ENCODE measurements at regions not wholly inside any gene's neighbourhood (a gene's known extent, or its start where the extent isn't known, plus 50 kb on each side); places are given as distances from the start of the nearest gene placed in this dataset.

DNA sequence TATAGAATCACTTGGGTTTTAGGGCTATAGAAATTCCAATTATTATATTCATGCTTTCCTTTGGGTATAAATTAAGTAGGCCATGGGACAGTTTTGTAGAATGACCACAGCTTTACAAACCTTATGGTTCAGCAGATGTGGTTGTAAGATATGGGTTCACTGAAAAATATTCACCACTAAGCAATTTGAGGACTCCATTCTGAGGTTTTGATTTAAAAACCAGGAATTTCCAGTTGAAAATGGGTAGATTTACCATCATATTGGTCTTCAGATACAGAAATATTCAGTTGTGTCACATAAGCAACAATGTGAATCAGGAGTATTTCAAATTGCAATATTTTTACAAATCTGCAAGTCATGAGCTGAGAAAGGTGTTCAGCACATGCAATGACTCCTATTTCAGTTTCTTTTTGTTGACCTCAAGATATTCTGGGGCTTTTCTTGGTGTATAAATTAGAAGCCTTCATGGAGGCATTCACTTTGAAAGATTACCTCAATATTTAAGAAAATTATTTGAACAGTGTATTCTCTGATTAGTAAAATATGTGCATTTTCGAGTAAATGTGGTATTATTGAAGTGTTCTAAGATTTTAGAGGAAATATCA is 218.4 kb upstream of the HCCS start:
- no peaks in the 10 kb centered on the region for H3K36me3 ChIP-seq (ENCODE audit: control insufficient read depth, insufficient read depth, low read length)
- TF ChIP-seq POLR2AphosphoS5 (IDR thresholded peaks at IDR 0.05; ENCODE audit: low read depth, low read length) (no peak), TCF7L2 (IDR thresholded peaks at IDR 0.05; ENCODE audit: low read depth, low read length) (no peak), SIN3A (IDR thresholded peaks at IDR 0.05; ENCODE audit: borderline replicate concordance, insufficient read depth, low read depth, low read length) (no peak)
- TF ChIP-seq, protein P1, sequence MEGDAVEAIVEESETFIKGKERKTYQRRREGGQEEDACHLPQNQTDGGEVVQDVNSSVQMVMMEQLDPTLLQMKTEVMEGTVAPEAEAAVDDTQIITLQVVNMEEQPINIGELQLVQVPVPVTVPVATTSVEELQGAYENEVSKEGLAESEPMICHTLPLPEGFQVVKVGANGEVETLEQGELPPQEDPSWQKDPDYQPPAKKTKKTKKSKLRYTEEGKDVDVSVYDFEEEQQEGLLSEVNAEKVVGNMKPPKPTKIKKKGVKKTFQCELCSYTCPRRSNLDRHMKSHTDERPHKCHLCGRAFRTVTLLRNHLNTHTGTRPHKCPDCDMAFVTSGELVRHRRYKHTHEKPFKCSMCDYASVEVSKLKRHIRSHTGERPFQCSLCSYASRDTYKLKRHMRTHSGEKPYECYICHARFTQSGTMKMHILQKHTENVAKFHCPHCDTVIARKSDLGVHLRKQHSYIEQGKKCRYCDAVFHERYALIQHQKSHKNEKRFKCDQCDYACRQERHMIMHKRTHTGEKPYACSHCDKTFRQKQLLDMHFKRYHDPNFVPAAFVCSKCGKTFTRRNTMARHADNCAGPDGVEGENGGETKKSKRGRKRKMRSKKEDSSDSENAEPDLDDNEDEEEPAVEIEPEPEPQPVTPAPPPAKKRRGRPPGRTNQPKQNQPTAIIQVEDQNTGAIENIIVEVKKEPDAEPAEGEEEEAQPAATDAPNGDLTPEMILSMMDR (IDR thresholded peaks at IDR 0.05), result no peak
- TF ChIP-seq, protein P2, sequence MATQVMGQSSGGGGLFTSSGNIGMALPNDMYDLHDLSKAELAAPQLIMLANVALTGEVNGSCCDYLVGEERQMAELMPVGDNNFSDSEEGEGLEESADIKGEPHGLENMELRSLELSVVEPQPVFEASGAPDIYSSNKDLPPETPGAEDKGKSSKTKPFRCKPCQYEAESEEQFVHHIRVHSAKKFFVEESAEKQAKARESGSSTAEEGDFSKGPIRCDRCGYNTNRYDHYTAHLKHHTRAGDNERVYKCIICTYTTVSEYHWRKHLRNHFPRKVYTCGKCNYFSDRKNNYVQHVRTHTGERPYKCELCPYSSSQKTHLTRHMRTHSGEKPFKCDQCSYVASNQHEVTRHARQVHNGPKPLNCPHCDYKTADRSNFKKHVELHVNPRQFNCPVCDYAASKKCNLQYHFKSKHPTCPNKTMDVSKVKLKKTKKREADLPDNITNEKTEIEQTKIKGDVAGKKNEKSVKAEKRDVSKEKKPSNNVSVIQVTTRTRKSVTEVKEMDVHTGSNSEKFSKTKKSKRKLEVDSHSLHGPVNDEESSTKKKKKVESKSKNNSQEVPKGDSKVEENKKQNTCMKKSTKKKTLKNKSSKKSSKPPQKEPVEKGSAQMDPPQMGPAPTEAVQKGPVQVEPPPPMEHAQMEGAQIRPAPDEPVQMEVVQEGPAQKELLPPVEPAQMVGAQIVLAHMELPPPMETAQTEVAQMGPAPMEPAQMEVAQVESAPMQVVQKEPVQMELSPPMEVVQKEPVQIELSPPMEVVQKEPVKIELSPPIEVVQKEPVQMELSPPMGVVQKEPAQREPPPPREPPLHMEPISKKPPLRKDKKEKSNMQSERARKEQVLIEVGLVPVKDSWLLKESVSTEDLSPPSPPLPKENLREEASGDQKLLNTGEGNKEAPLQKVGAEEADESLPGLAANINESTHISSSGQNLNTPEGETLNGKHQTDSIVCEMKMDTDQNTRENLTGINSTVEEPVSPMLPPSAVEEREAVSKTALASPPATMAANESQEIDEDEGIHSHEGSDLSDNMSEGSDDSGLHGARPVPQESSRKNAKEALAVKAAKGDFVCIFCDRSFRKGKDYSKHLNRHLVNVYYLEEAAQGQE (IDR thresholded peaks at IDR 0.05; ENCODE audit: insufficient read depth in 1 of 2, low read depth in 2 of 2, low read length in 1 of 2), result no peak
- ATAC-seq (no peak), DNase-seq (ENCODE audit: low read depth, low spot score) (no peak)
- CTCF ChIA-PET, result no interaction called here
- H3K9me3 ChIP-seq (ENCODE audit: control insufficient read depth, insufficient read depth, low read depth, low read length), result no peaks in the 10 kb centered on the region
- POLR2A ChIA-PET, result no interaction called here
- H3K27ac ChIP-seq (ENCODE audit: low read length), result no peak overlapping the region
- intact Hi-C loops (cut with micrococcal nuclease; ENCODE audit: unreplicated experiment) (no loop called here), in situ Hi-C loops (cut with HindIII; ENCODE audit: low pct_unique_long_range_greater_than_20kb, low sequenced_read_pairs) (no loop called here)
- H3K4me1 ChIP-seq (ENCODE audit: control insufficient read depth, insufficient read depth, low read length), result no peaks in the 10 kb centered on the region
- no peaks in the 10 kb centered on the region for H3K27me3 ChIP-seq (ENCODE audit: control insufficient read depth, insufficient read depth, low read length)
- no TSS peak for BruUV-seq (replicated peaks)
- H3K4me3 ChIP-seq (ENCODE audit: low read depth in 2 of 2, low read length in 2 of 2), result no peak overlapping the region

DNA sequence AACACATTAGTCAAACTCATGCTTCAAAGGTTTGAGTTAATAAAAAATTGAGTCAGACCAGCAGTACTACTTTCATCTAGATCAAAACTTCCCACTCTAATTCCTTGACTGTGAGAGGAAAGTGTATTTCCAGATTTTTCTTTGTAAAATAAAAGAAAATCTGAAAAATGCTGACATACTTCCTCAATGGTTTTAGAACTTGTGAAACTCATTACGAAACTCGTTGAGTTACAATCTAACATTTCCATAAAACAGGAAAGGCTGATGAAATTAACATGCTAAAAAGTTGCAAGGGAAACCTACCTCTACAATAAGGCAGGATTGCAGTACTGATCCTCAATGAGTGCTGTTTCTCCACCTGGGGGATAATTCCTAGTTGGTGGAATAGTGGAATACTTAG is 217.8 kb upstream of the HCCS start:
- no peak for ATAC-seq
- Histone ChIP-seq H3K9me3 (ENCODE audit: control insufficient read depth, insufficient read depth, low read depth, low read length) (no peaks in the 10 kb centered on the region), H3K4me3 (ENCODE audit: low read depth in 2 of 2, low read length in 2 of 2) (no peak overlapping the region), H3K36me3 (ENCODE audit: control insufficient read depth, insufficient read depth, low read length) (no peaks in the 10 kb centered on the region), H3K4me1 (ENCODE audit: control insufficient read depth, insufficient read depth, low read length) (no peaks in the 10 kb centered on the region), H3K27ac (ENCODE audit: low read length) (no peak overlapping the region), H3K27me3 (ENCODE audit: control insufficient read depth, insufficient read depth, low read length) (no peaks in the 10 kb centered on the region)
- ChIA-PET POLR2A (no interaction called here), CTCF (no interaction called here)
- DNase-seq (ENCODE audit: low read depth, low spot score), result no peak
- in situ Hi-C loops (cut with HindIII; ENCODE audit: low pct_unique_long_range_greater_than_20kb, low sequenced_read_pairs) (no loop called here), intact Hi-C loops (cut with micrococcal nuclease; ENCODE audit: unreplicated experiment) (no loop called here)
- TF ChIP-seq POLR2AphosphoS5 (IDR thresholded peaks at IDR 0.05; ENCODE audit: low read depth, low read length) (no peak), SIN3A (IDR thresholded peaks at IDR 0.05; ENCODE audit: borderline replicate concordance, insufficient read depth, low read depth, low read length) (no peak), TCF7L2 (IDR thresholded peaks at IDR 0.05; ENCODE audit: low read depth, low read length) (no peak)
- TF ChIP-seq, protein P1 (IDR thresholded peaks at IDR 0.05), result no peak
- TF ChIP-seq, protein P2 (IDR thresholded peaks at IDR 0.05; ENCODE audit: insufficient read depth in 1 of 2, low read depth in 2 of 2, low read length in 1 of 2), result no peak
- no TSS peak for BruUV-seq (replicated peaks)

All from Panc1 (cell line).